ENCODE measurements at regions not wholly inside any gene's neighbourhood (a gene's known extent, or its start where the extent isn't known, plus 50 kb on each side); places are given as distances from the start of the nearest gene placed in this dataset.
A peak's percentile ranks its signal among the peaks of the same experiment; 100 is the strongest.

- H3K27me3 Mint-ChIP-seq = peaks cover 5% of the 10 kb centered on the region
Observed at GRCh38 chr5:2999926-3000325, 248.4 kb upstream of the IRX2 start.

GRCh38 chr5:2998106-2998505 is 246.6 kb upstream of the IRX2 start:
- TF ChIP-seq CTCF (conservative IDR thresholded peaks at IDR 0.05) = no peak
- no peak for DNase-seq (ENCODE audit: extremely low spot score, unreplicated experiment)
- no peak overlapping the region for H3K27ac Mint-ChIP-seq
- peaks cover 5% of the 10 kb centered on the region for H3K27me3 Mint-ChIP-seq
- H3K9me3 Mint-ChIP-seq = no peaks in the 10 kb centered on the region
- H3K4me3 Mint-ChIP-seq = no peak overlapping the region
- H3K4me1 Mint-ChIP-seq (ENCODE audit: unreplicated experiment) = peaks cover 14% of the 10 kb centered on the region
- H3K36me3 Mint-ChIP-seq = no peaks in the 10 kb centered on the region

More at GRCh38 chr5:2999926-3000325, 248.4 kb upstream of the IRX2 start:
- H3K9me3 Mint-ChIP-seq = no peaks in the 10 kb centered on the region
- no peak overlapping the region for H3K27ac Mint-ChIP-seq
- DNase-seq (ENCODE audit: extremely low spot score, unreplicated experiment) = peak; percentile 18
- H3K4me1 Mint-ChIP-seq (ENCODE audit: unreplicated experiment) = peaks cover 14% of the 10 kb centered on the region
- no peak overlapping the region for H3K4me3 Mint-ChIP-seq
- no peaks in the 10 kb centered on the region for H3K36me3 Mint-ChIP-seq
- TF ChIP-seq CTCF (conservative IDR thresholded peaks at IDR 0.05) = no peak

GRCh38 chr5:2997179-2997578 is 245.7 kb upstream of the IRX2 start:
- H3K4me3 Mint-ChIP-seq = no peak overlapping the region
- peaks cover 14% of the 10 kb centered on the region for H3K4me1 Mint-ChIP-seq (ENCODE audit: unreplicated experiment)
- no peak for TF ChIP-seq CTCF (conservative IDR thresholded peaks at IDR 0.05)
- no peaks in the 10 kb centered on the region for H3K36me3 Mint-ChIP-seq
- no peak overlapping the region for H3K27ac Mint-ChIP-seq
- no peak for DNase-seq (ENCODE audit: extremely low spot score, unreplicated experiment)
- H3K9me3 Mint-ChIP-seq = no peaks in the 10 kb centered on the region
- H3K27me3 Mint-ChIP-seq = peaks cover 5% of the 10 kb centered on the region

GRCh38 chr5:2996687-2997086 is 245.2 kb upstream of the IRX2 start:
- DNase-seq (ENCODE audit: extremely low spot score, unreplicated experiment) = no peak
- no peak for TF ChIP-seq CTCF (conservative IDR thresholded peaks at IDR 0.05)
- Mint-ChIP-seq H3K36me3 (no peaks in the 10 kb centered on the region), H3K27ac (no peak overlapping the region), H3K27me3 (peaks cover 5% of the 10 kb centered on the region), H3K4me1 (ENCODE audit: unreplicated experiment) (peaks cover 14% of the 10 kb centered on the region), H3K9me3 (no peaks in the 10 kb centered on the region), H3K4me3 (no peak overlapping the region)

- Mint-ChIP-seq H3K36me3 (no peaks in the 10 kb centered on the region), H3K27me3 (peaks cover 5% of the 10 kb centered on the region), H3K9me3 (no peaks in the 10 kb centered on the region), H3K4me1 (ENCODE audit: unreplicated experiment) (peaks cover 14% of the 10 kb centered on the region), H3K27ac (peak overlapping the region; percentile 36), H3K4me3 (no peak overlapping the region)
- no peak for TF ChIP-seq CTCF (conservative IDR thresholded peaks at IDR 0.05)
- no peak for DNase-seq (ENCODE audit: extremely low spot score, unreplicated experiment)
Observed at GRCh38 chr5:2996248-2996647, 244.8 kb upstream of the IRX2 start.

- peaks cover 14% of the 10 kb centered on the region for H3K4me1 Mint-ChIP-seq (ENCODE audit: unreplicated experiment)
- no peak for DNase-seq (ENCODE audit: extremely low spot score, unreplicated experiment)
- peaks cover 5% of the 10 kb centered on the region for H3K27me3 Mint-ChIP-seq
- no peaks in the 10 kb centered on the region for H3K36me3 Mint-ChIP-seq
- peak overlapping the region; percentile 36 for H3K27ac Mint-ChIP-seq
- H3K4me3 Mint-ChIP-seq = no peak overlapping the region
- no peaks in the 10 kb centered on the region for H3K9me3 Mint-ChIP-seq
- TF ChIP-seq CTCF (conservative IDR thresholded peaks at IDR 0.05) = no peak
Observed at GRCh38 chr5:2995667-2996066, 244.2 kb upstream of the IRX2 start.

Data from type B pancreatic cell (in vitro differentiated cells).